GM12865 (cell line): ENCODE measurements at regions not wholly inside any gene's neighbourhood (a gene's known extent, or its start where the extent isn't known, plus 50 kb on each side); places are given as distances from the start of the nearest gene placed in this dataset.

Experiments
- DNase-seq: peaks from one replicate; pipeline ENCODE4 v3.0.0; 2010; ENCODE audit warnings: low read depth
- H3K4me3 ChIP-seq: 2 replicates; pipeline ENCODE4 v1.5.1; 2011; ENCODE audit warnings: mild to moderate bottlenecking, low read depth, low read length, control low read depth
- CTCF ChIP-seq: IDR thresholded peaks from 2 replicates; pipeline ENCODE4 v1.5.1; 2011; ENCODE audit warnings: low read length, control low read depth, low read depth, inconsistent platforms; ENCODE audit not compliant: insufficient read depth; ENCODE audit errors: missing control alignments

GRCh38 chr15:35712956-35713355 is 167.0 kb upstream of the DPH6 start:
- TF ChIP-seq CTCF, result no peak
- no peak overlapping the region for H3K4me3 ChIP-seq
- DNase-seq, result no peak

GRCh38 chr15:35713733-35714132 is 167.8 kb upstream of the DPH6 start:
- no peak overlapping the region for H3K4me3 ChIP-seq
- no peak for TF ChIP-seq CTCF
- no peak for DNase-seq

GRCh38 chr15:35717721-35718120 is 171.8 kb upstream of the DPH6 start:
- no peak for DNase-seq
- no peak overlapping the region for H3K4me3 ChIP-seq
- TF ChIP-seq CTCF, result no peak

- H3K4me3 ChIP-seq, result no peak overlapping the region
- TF ChIP-seq CTCF, result no peak
- DNase-seq, result no peak
Observed at GRCh38 chr15:35720019-35720418, 174.1 kb upstream of the DPH6 start.

- TF ChIP-seq CTCF, result no peak
- no peak for DNase-seq
- no peak overlapping the region for H3K4me3 ChIP-seq
Observed at GRCh38 chr15:35720984-35721383, 175.0 kb upstream of the DPH6 start.

GRCh38 chr15:35721751-35722150 is 175.8 kb upstream of the DPH6 start:
- no peak overlapping the region for H3K4me3 ChIP-seq
- TF ChIP-seq CTCF, result no peak
- DNase-seq, result no peak

GRCh38 chr15:35722501-35722900 is 176.5 kb upstream of the DPH6 start:
- TF ChIP-seq CTCF, result no peak

More at GRCh38 chr15:35722501-35722900, 176.5 kb upstream of the DPH6 start:
- no peak for DNase-seq
- H3K4me3 ChIP-seq, result no peak overlapping the region
